T-cell (primary cell): ENCODE measurements at regions not wholly inside any gene's neighbourhood (a gene's known extent, or its start where the extent isn't known, plus 50 kb on each side); places are given as distances from the start of the nearest gene placed in this dataset.

Experiments used
- ATAC-seq, 4 experiments: fragments of 200-7000 bp in 3 of 4; fragments of 150-1000 bp in 1 of 4; cut with Tn5 transposase; replicated peaks in 1 of 4; 1 replicate in 3 of 4; 2 replicates in 1 of 4; pipeline ENCODE4 v1.10.0; 2021; ENCODE audit warnings: moderate library complexity in 3 of 4, mild to moderate bottlenecking in 2 of 4, moderate number of reproducible peaks in 1 of 4
- CTCF ChIA-PET, 2 donors: fragments of 300-600 bp; sonication (Branson Sonifier 250); formaldehyde crosslinking; loops; one replicate each; lab custom pipeline; 2022; ENCODE audit warnings: antibody characterized with exemption in 2 of 2; lab: Charles Lee
- POLR2A ChIA-PET, 2 donors: fragments of 300-600 bp; sonication (Branson Sonifier 250); formaldehyde crosslinking; loops; one replicate each; lab custom pipeline; 2022; ENCODE audit warnings: antibody characterized with exemption in 2 of 2; lab: Charles Lee
- DNase-seq, 35 experiments: peaks; one replicate each; pipeline versions ENCODE4 v3.0.0 to v3.0.0-alpha.2; 2013 to 2023
- H3K27ac ChIP-seq: one replicate; pipeline ENCODE4 v1.5.1; 2013; ENCODE audit warnings: low read length
- H3K27me3 ChIP-seq, 2 experiments: replicated peaks in 1 of 2; 1 replicate in 1 of 2; 2 replicates in 1 of 2; pipeline versions ENCODE4 v1.6.1 to v1.7.0; 2013; ENCODE audit warnings: low read length in 1 of 2, mixed read lengths in 1 of 2; ENCODE audit not compliant: control insufficient read depth in 2 of 2, insufficient read depth in 2 of 2; ENCODE audit errors: extremely low read depth in 1 of 2
- H3K36me3 ChIP-seq, 2 donors: 1 replicate in 1 of 2; 2 replicates in 1 of 2; pipeline versions ENCODE4 v1.6.1 to v1.7.0; 2013; ENCODE audit warnings: low read length in 1 of 2; ENCODE audit not compliant: control insufficient read depth in 2 of 2, insufficient read depth in 1 of 2; ENCODE audit errors: extremely low read depth in 1 of 2
- H3K4me1 ChIP-seq, 2 experiments: 1 replicate in 1 of 2; 2 replicates in 1 of 2; pipeline versions ENCODE4 v1.6.1 to v1.7.0; 2013; ENCODE audit warnings: low read length in 2 of 2, mixed read lengths in 1 of 2; ENCODE audit not compliant: insufficient read depth in 2 of 2, control insufficient read depth in 1 of 2; ENCODE audit errors: extremely low read depth in 1 of 2
- H3K4me3 ChIP-seq, 2 donors: 1 replicate in 1 of 2; 2 replicates in 1 of 2; pipeline versions ENCODE4 v1.5.1 to v1.7.0; 2013; ENCODE audit warnings: mild to moderate bottlenecking in 2 of 2, low read length in 1 of 2, moderate library complexity in 1 of 2; ENCODE audit not compliant: control insufficient read depth in 1 of 2; ENCODE audit errors: extremely low read depth in 1 of 2
- H3K9me3 ChIP-seq: 2 replicates; pipeline ENCODE4 v1.7.0; 2013
- H3K27ac Mint-ChIP-seq, 2 donors: one replicate each; pipeline ENCODE4 v1.8.0; 2020 to 2021; ENCODE audit warnings: mild to moderate bottlenecking in 2 of 2, mixed read lengths in 2 of 2
- H3K27me3 Mint-ChIP-seq, 2 donors: one replicate each; pipeline ENCODE4 v1.8.0; 2021 to 2022; ENCODE audit warnings: mixed read lengths in 2 of 2
- H3K36me3 Mint-ChIP-seq: one replicate; pipeline ENCODE4 v1.8.0; 2021; ENCODE audit warnings: mixed read lengths
- H3K4me1 Mint-ChIP-seq, 3 donors: one replicate each; pipeline ENCODE4 v1.8.0; 2020 to 2022; ENCODE audit warnings: mixed read lengths in 3 of 3, mild to moderate bottlenecking in 1 of 3
- H3K4me3 Mint-ChIP-seq, 3 donors: one replicate each; pipeline ENCODE4 v1.8.0; 2020 to 2022; ENCODE audit warnings: mild to moderate bottlenecking in 3 of 3, mixed read lengths in 3 of 3, moderate library complexity in 3 of 3
- H3K9me3 Mint-ChIP-seq, 3 donors: one replicate each; pipeline ENCODE4 v1.8.0; 2020 to 2022; ENCODE audit warnings: mixed read lengths in 3 of 3
- WGBS: methylation state at CpG from one replicate; pipeline ENCODE4 v1.1.5; 2013; ENCODE audit warnings: missing lambda C conversion rate; ENCODE audit not compliant: insufficient coverage; 5-methylcytosine and 5-hydroxymethylcytosine counted together

DNA sequence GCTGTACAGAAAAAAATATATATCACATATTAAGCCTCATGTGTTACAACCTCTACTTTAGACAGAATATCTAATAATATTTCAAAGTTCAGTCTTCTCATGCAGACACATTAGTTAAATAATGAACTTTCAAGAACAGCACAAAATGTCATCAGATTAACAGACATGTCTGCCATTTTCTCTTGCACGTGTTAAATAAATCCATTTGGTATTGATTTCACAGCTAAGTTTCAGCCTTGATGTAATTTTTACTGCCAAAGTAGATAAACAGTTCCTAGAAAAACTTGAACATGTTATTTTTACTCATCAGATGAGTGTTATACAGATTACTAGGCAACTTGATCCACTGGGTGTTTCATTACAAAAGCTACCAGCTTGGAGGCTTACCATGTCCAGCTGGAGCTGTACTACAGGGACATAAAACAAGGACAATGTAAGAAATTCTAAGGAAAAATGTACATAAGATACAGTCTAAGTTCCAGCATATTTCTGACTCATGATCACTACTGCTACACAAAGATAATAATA, 290.7 kb upstream of the DDX18 start:
- Histone ChIP-seq H3K4me1 (no peaks in the 10 kb centered on the region), H3K36me3 (no peaks in the 10 kb centered on the region), H3K9me3 (no peaks in the 10 kb centered on the region), H3K4me3 (no peak overlapping the region), H3K27me3 (no peaks in the 10 kb centered on the region), H3K27ac (no peak overlapping the region)
- no peaks in the 10 kb centered on the region for H3K4me1 Mint-ChIP-seq
- peaks cover 0 to 8% (median 4%) of the 10 kb centered on the region in 3 donors for H3K9me3 Mint-ChIP-seq
- no peaks in the 10 kb centered on the region for H3K27me3 Mint-ChIP-seq
- H3K36me3 Mint-ChIP-seq: no peaks in the 10 kb centered on the region
- ATAC-seq: no peak
- ChIA-PET CTCF (interaction anchor here in 1 of 2 donors (0.6 kb wide), 1 partner anchor 46 kb away, joined by 3 read pairs; no protein-coding TSS in a partner anchor), POLR2A (no interaction called here)
- DNase-seq: no peak
- no CpG with 5 or more reads among the region's 1 CpG for WGBS
- no peak overlapping the region for H3K27ac Mint-ChIP-seq
- H3K4me3 Mint-ChIP-seq: no peak overlapping the region

DNA sequence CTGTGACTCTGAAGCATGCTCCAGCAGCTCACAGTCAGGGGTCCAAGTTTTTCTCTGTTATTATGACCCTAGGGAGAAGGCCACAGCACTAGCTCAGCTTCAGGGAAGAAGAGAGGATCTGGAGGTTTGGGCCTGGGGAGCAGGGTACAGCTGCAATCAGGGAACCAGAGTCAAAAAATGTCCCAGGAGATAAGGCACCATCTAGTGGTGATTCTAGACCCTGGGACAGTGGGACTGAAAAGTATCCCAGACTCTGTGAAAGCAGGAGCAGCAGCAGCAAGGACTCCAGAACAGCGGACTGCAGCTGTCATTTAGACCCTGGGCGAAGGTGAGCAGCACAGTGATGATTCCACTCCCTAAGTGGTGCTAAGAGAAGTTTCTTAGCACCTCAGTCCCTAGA, 278.4 kb upstream of the DDX18 start:
- H3K4me3 Mint-ChIP-seq: no peak overlapping the region
- 83% methylated on average over 1 of the region's 2 CpGs for WGBS
- ATAC-seq (no peak), DNase-seq (no peak)
- Histone ChIP-seq H3K9me3 (no peaks in the 10 kb centered on the region), H3K36me3 (no peaks in the 10 kb centered on the region), H3K27me3 (no peaks in the 10 kb centered on the region), H3K4me1 (no peaks in the 10 kb centered on the region), H3K4me3 (no peak overlapping the region), H3K27ac (no peak overlapping the region)
- no peaks in the 10 kb centered on the region for H3K4me1 Mint-ChIP-seq
- H3K9me3 Mint-ChIP-seq: peaks cover 10 to 16% (median 13%) of the 10 kb centered on the region in 3 donors
- no peaks in the 10 kb centered on the region for H3K36me3 Mint-ChIP-seq
- no peak overlapping the region for H3K27ac Mint-ChIP-seq
- no peaks in the 10 kb centered on the region for H3K27me3 Mint-ChIP-seq
- ChIA-PET POLR2A (no interaction called here), CTCF (no interaction called here)

DNA sequence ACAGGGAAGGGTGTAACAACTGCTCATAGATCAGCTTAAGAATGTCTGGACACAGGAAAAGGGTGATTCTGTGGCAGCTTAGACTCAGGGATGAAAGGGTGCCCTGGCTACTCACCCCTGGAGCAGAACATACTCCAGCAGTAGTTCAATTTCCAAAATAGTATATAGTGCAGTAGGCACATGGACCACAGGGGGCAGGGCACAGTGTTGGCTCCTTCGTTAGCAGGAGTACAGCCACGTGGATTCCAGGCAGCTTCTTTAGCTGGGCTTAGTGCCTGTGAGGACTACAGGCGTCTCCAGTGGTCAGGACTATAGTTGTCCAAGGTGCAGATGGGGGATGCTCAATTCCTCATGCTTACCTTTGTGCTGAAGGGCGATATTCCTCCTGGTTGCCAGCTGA, 277.5 kb upstream of the DDX18 start:
- CTCF ChIA-PET: no interaction called here
- 36% methylated on average over 3 of the region's 4 CpGs for WGBS
- H3K27me3 Mint-ChIP-seq: no peaks in the 10 kb centered on the region

DNA sequence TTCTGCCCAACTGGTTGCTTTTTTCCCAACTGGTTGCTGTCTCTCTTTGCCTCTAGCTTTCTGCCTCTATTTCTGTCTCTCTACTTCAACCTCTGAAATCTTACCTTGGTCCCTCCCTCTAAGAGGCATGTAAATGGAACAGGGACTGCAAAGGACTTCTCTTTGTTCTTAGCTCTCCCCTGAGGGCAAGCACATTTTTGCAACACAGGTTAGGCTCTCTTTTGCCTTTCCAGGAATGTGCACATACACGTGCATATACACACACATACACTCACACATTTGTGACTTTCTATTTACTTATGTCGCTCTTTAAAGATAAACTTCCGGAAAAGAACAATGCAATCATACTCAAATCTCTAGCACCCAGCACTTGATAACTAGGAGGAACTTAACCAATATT, 262.6 kb upstream of the DDX18 start:
- Mint-ChIP-seq H3K9me3 (peaks cover 4 to 8% (median 5%) of the 10 kb centered on the region in 3 donors), H3K27ac (no peak overlapping the region), H3K4me3 (no peak overlapping the region), H3K27me3 (no peaks in the 10 kb centered on the region), H3K36me3 (no peaks in the 10 kb centered on the region), H3K4me1 (no peaks in the 10 kb centered on the region)
- Histone ChIP-seq H3K27me3 (no peaks in the 10 kb centered on the region), H3K4me3 (no peak overlapping the region), H3K9me3 (no peaks in the 10 kb centered on the region), H3K4me1 (no peaks in the 10 kb centered on the region), H3K36me3 (no peaks in the 10 kb centered on the region), H3K27ac (no peak overlapping the region)
- WGBS: 13% methylated on average over 1 of the region's 3 CpGs
- ChIA-PET CTCF (no interaction called here), POLR2A (no interaction called here)
- ATAC-seq (no peak), DNase-seq (no peak)

More for the DNA sequence above, 277.5 kb upstream of the DDX18 start:
- Mint-ChIP-seq H3K4me3 (no peak overlapping the region), H3K9me3 (peaks cover 10 to 16% (median 13%) of the 10 kb centered on the region in 3 donors), H3K27ac (no peak overlapping the region), H3K36me3 (no peaks in the 10 kb centered on the region), H3K4me1 (no peaks in the 10 kb centered on the region)
- Histone ChIP-seq H3K36me3 (no peaks in the 10 kb centered on the region), H3K4me1 (no peaks in the 10 kb centered on the region), H3K27ac (no peak overlapping the region), H3K4me3 (no peak overlapping the region), H3K9me3 (no peaks in the 10 kb centered on the region), H3K27me3 (no peaks in the 10 kb centered on the region)
- DNase-seq (no peak), ATAC-seq (no peak)
- POLR2A ChIA-PET: no interaction called here

DNA sequence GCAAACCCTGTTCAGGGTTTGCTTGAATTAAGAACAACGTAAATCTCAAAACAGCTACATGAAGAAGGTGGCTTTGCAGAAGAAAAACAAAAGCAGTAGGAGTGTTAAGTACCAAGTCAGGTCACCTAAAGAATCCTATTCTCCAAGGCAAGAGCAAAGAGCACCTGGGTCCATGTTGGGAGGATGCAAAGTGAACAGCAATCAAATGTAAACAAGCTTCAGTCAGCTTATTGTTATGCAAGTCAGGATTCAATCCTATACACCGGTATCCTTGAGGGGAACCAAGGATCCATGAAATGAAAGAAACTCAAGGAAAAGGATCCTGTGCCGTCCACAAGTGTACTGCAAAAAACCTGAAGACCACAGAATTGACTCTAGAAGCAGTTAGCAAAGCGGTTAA, 261.0 kb upstream of the DDX18 start:
- POLR2A ChIA-PET: no interaction called here

DNA sequence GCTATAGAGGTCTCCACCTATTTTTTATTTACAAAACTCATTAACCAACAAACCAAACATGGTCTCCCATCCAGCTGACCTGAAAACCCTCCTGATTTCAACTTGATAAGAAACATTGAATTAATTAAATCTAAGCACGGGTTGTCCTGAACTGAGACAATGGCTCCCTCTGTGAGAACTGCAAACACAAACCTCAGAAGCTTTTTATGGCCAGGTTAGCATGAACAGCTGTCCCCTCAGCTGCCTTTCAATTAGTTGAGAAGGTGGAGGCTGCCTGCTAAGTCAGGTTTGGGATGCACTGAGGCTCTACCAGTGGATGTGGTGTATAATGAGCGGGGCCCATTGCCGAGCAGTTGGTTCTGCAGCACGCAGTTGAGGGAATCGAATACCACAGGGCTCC, 258.5 kb upstream of the DDX18 start:
- Histone ChIP-seq H3K4me1 (no peaks in the 10 kb centered on the region), H3K27ac (no peak overlapping the region), H3K4me3 (no peak overlapping the region), H3K27me3 (no peaks in the 10 kb centered on the region), H3K36me3 (no peaks in the 10 kb centered on the region), H3K9me3 (no peaks in the 10 kb centered on the region)
- H3K4me1 Mint-ChIP-seq: no peaks in the 10 kb centered on the region
- CTCF ChIA-PET: no interaction called here
- no peak overlapping the region for H3K27ac Mint-ChIP-seq
- 100% methylated on average over 2 of the region's 5 CpGs for WGBS
- DNase-seq (no peak), ATAC-seq (no peak)
- no peaks in the 10 kb centered on the region for H3K36me3 Mint-ChIP-seq
- H3K4me3 Mint-ChIP-seq: no peak overlapping the region
- H3K9me3 Mint-ChIP-seq: peaks cover 5 to 8% (median 6%) of the 10 kb centered on the region in 3 donors
- POLR2A ChIA-PET: no interaction called here
- no peaks in the 10 kb centered on the region for H3K27me3 Mint-ChIP-seq

More for the DNA sequence above, 261.0 kb upstream of the DDX18 start:
- Mint-ChIP-seq H3K4me3 (no peak overlapping the region), H3K27ac (no peak overlapping the region), H3K9me3 (peaks cover 6 to 9% (median 8%) of the 10 kb centered on the region in 3 donors), H3K27me3 (no peaks in the 10 kb centered on the region), H3K4me1 (no peaks in the 10 kb centered on the region), H3K36me3 (no peaks in the 10 kb centered on the region)
- DNase-seq (no peak), ATAC-seq (no peak)
- Histone ChIP-seq H3K36me3 (no peaks in the 10 kb centered on the region), H3K27ac (no peak overlapping the region), H3K4me3 (no peak overlapping the region), H3K9me3 (no peaks in the 10 kb centered on the region), H3K4me1 (no peaks in the 10 kb centered on the region), H3K27me3 (no peaks in the 10 kb centered on the region)
- CTCF ChIA-PET: no interaction called here
- 50% methylated on average over 3 of the region's 4 CpGs for WGBS

DNA sequence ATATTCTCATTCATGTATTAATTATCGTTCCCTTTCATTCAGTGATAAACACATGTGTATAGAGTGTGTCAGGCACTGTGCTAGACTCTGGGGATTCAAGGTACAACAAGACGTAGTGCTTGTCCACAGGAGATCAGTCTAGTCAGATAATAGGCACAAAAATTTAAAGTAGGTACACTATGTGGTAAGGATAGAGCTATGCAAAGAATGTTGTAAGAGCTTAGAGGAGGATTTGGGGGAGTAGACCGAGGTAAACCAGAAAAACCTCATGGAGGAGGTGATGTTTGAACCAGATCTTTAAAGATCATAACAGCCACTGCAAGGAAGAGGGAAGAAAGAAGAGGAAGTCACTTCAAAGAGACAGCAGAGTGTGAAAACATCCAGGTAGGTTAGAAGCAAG, 256.9 kb upstream of the DDX18 start:
- no peak overlapping the region for H3K27ac Mint-ChIP-seq
- H3K4me3 ChIP-seq: no peak overlapping the region
- WGBS: 59% methylated on average over 2 of the region's 3 CpGs
- DNase-seq: no peak
- H3K36me3 Mint-ChIP-seq: no peaks in the 10 kb centered on the region
- no peaks in the 10 kb centered on the region for H3K27me3 Mint-ChIP-seq
- no peaks in the 10 kb centered on the region for H3K9me3 ChIP-seq
- H3K27me3 ChIP-seq: no peaks in the 10 kb centered on the region
- H3K36me3 ChIP-seq: no peaks in the 10 kb centered on the region
- ChIA-PET CTCF (no interaction called here), POLR2A (no interaction called here)
- ATAC-seq: no peak
- no peaks in the 10 kb centered on the region for H3K4me1 Mint-ChIP-seq
- H3K4me3 Mint-ChIP-seq: no peak overlapping the region
- H3K9me3 Mint-ChIP-seq: peaks cover 5 to 6% (median 5%) of the 10 kb centered on the region in 3 donors
- no peaks in the 10 kb centered on the region for H3K4me1 ChIP-seq
- no peak overlapping the region for H3K27ac ChIP-seq
